MM.1S (cell line): ENCODE measurements at regions not wholly inside any gene's neighbourhood (a gene's known extent, or its start where the extent isn't known, plus 50 kb on each side); places are given as distances from the start of the nearest gene placed in this dataset.

ENCODE experiments used
- DNase-seq: peaks from one replicate; pipeline ENCODE4 v3.0.0-alpha.2; 2015
- H2AFZ ChIP-seq: fragments of 300-600 bp; sonication (generic); 2 replicates; pipeline ENCODE4 v1.6.0; 2016; ENCODE audit warnings: antibody characterized with exemption, low read length
- H3F3A ChIP-seq: fragments of 300-600 bp; sonication (generic); 2 replicates; pipeline ENCODE4 v1.6.1; 2016; ENCODE audit warnings: mild to moderate bottlenecking, antibody characterized with exemption, low read length, moderate library complexity, mixed read lengths; ENCODE audit not compliant: insufficient read depth
- H3K27ac ChIP-seq: fragments of 300-600 bp; sonication (generic); 2 replicates; pipeline ENCODE4 v1.5.1; 2016; ENCODE audit warnings: mild to moderate bottlenecking, low read length
- H3K27me3 ChIP-seq: fragments of 300-600 bp; sonication (generic); replicated peaks from 2 replicates; pipeline ENCODE4 v1.6.0; 2016; ENCODE audit warnings: low read length; ENCODE audit not compliant: insufficient read depth
- H3K36me3 ChIP-seq: fragments of 300-600 bp; sonication (generic); replicated peaks from 2 replicates; pipeline ENCODE4 v1.6.1; 2016; ENCODE audit warnings: mild to moderate bottlenecking, low read length, mixed read lengths; ENCODE audit not compliant: insufficient read depth
- H3K4me1 ChIP-seq: fragments of 300-600 bp; sonication (generic); 2 replicates; pipeline ENCODE4 v1.6.1; 2016; ENCODE audit warnings: low read length, mixed read lengths
- H3K4me2 ChIP-seq: fragments of 300-600 bp; sonication (generic); 2 replicates; pipeline ENCODE4 v1.6.0; 2016; ENCODE audit warnings: low read depth, low read length
- H3K4me3 ChIP-seq: fragments of 300-600 bp; sonication (generic); 2 replicates; pipeline ENCODE4 v1.5.1; 2016; ENCODE audit warnings: low read length, mixed read lengths
- H3K79me2 ChIP-seq: fragments of 300-600 bp; sonication (generic); 2 replicates; pipeline ENCODE4 v1.6.1; 2016; ENCODE audit warnings: mixed run types, low read length, mixed read lengths
- H3K9ac ChIP-seq: fragments of 300-600 bp; sonication (generic); 2 replicates; pipeline ENCODE4 v1.6.1; 2016; ENCODE audit warnings: low read length, mixed read lengths
- H3K9me2 ChIP-seq: fragments of 300-600 bp; sonication (generic); replicated peaks from 2 replicates; pipeline ENCODE4 v1.6.1; 2016; ENCODE audit warnings: mild to moderate bottlenecking, low read length, mixed read lengths; ENCODE audit not compliant: insufficient read depth
- H3K9me3 ChIP-seq: fragments of 300-600 bp; sonication (generic); replicated peaks from 2 replicates; pipeline ENCODE4 v1.6.1; 2016; ENCODE audit warnings: mild to moderate bottlenecking, low read length, mixed read lengths; ENCODE audit not compliant: insufficient read depth
- H4K20me1 ChIP-seq: fragments of 300-600 bp; sonication (generic); 2 replicates; pipeline ENCODE4 v1.6.1; 2016; ENCODE audit warnings: mild to moderate bottlenecking, low read length, moderate library complexity, mixed read lengths; ENCODE audit not compliant: insufficient read depth
- EZH2 ChIP-seq: fragments of 300-600 bp; sonication (generic); optimal IDR thresholded peaks from 2 replicates; pipeline ENCODE3; 2017; ENCODE audit warnings: low read depth, mild to moderate bottlenecking, antibody characterized with exemption, low read length, mixed read lengths
- EZH2phosphoT487 ChIP-seq: fragments of 300-600 bp; sonication (generic); IDR thresholded peaks from 2 replicates; pipeline ENCODE4 v1.6.1; 2018; ENCODE audit warnings: antibody characterized with exemption, low read length
- TF ChIP-seq, protein P1 (sequence below): fragments of 300-600 bp; sonication (generic); IDR thresholded peaks from 2 replicates; pipeline ENCODE4 v1.5.1; 2016; ENCODE audit warnings: antibody characterized with exemption, low read length, mixed read lengths

DNA sequence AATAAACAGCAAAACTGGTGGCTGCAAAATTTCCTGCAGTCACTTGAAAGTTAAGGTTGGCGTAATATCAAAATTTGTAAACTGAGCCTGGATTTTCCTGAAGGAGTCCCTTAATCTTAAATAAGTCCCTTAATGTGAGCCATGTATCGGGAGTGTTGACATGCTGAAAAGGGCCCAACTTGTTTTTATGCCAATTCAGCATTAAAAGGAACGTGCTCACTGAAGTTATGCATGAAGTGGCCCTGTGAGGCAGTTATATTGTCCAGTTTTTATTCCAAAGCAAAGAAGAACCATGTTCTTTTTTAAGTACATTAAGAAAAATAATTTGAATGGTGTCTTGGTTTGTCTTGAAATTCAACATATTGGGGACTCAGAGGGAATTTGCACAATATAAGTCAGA, 1766.9 kb downstream of the SLITRK1 start:
- Histone ChIP-seq H2AFZ (no peak overlapping the region), H4K20me1 (no peaks in the 10 kb centered on the region), H3K27me3 (no peaks in the 10 kb centered on the region), H3K4me1 (no peaks in the 10 kb centered on the region), H3K9ac (no peak overlapping the region), H3F3A (no peaks in the 10 kb centered on the region), H3K4me2 (no peak overlapping the region), H3K79me2 (no peaks in the 10 kb centered on the region), H3K4me3 (no peak overlapping the region), H3K9me2 (no peaks in the 10 kb centered on the region), H3K27ac (no peak overlapping the region), H3K9me3 (no peaks in the 10 kb centered on the region), H3K36me3 (no peaks in the 10 kb centered on the region)
- TF ChIP-seq EZH2phosphoT487 = no peak
- no peak for TF ChIP-seq EZH2
- TF ChIP-seq, protein P1, sequence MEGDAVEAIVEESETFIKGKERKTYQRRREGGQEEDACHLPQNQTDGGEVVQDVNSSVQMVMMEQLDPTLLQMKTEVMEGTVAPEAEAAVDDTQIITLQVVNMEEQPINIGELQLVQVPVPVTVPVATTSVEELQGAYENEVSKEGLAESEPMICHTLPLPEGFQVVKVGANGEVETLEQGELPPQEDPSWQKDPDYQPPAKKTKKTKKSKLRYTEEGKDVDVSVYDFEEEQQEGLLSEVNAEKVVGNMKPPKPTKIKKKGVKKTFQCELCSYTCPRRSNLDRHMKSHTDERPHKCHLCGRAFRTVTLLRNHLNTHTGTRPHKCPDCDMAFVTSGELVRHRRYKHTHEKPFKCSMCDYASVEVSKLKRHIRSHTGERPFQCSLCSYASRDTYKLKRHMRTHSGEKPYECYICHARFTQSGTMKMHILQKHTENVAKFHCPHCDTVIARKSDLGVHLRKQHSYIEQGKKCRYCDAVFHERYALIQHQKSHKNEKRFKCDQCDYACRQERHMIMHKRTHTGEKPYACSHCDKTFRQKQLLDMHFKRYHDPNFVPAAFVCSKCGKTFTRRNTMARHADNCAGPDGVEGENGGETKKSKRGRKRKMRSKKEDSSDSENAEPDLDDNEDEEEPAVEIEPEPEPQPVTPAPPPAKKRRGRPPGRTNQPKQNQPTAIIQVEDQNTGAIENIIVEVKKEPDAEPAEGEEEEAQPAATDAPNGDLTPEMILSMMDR = no peak
- no peak for DNase-seq

DNA sequence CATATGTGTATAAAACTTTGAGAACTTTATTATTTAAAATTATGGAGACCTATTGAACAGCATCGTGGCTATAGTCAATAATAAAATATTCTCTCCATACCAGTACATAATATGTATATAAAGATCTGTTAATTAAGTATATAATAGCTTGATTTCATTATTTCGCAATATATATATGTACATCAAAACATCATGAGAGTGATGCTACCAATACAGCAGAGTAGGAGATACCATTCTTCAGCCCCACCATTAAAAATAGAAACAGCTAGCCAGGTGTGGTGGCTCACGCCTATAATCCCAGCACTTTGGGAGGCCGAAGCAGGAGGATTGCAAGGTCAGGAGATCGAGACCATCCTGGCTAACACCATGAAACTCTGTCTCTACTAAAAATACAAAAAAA, 1755.3 kb upstream of the SPRY2 start:
- Histone ChIP-seq H3K9ac (no peak overlapping the region), H4K20me1 (no peaks in the 10 kb centered on the region), H3K9me3 (no peaks in the 10 kb centered on the region), H3F3A (no peaks in the 10 kb centered on the region), H3K36me3 (no peaks in the 10 kb centered on the region), H3K79me2 (no peaks in the 10 kb centered on the region), H3K4me1 (no peaks in the 10 kb centered on the region), H3K4me2 (no peak overlapping the region), H2AFZ (no peak overlapping the region), H3K27ac (no peak overlapping the region), H3K4me3 (no peak overlapping the region), H3K27me3 (no peaks in the 10 kb centered on the region), H3K9me2 (no peaks in the 10 kb centered on the region)
- no peak for TF ChIP-seq EZH2phosphoT487
- TF ChIP-seq, protein P1 = no peak
- TF ChIP-seq EZH2 = no peak
- DNase-seq = no peak

- Histone ChIP-seq H3K9me3 (no peaks in the 10 kb centered on the region), H3K27me3 (no peaks in the 10 kb centered on the region), H3K9me2 (no peaks in the 10 kb centered on the region), H3K4me1 (no peaks in the 10 kb centered on the region), H3K4me2 (no peak overlapping the region), H2AFZ (no peak overlapping the region), H3K4me3 (no peak overlapping the region), H3K36me3 (no peaks in the 10 kb centered on the region), H3K27ac (no peak overlapping the region), H3K79me2 (no peaks in the 10 kb centered on the region), H4K20me1 (no peaks in the 10 kb centered on the region), H3F3A (no peaks in the 10 kb centered on the region), H3K9ac (no peak overlapping the region)
- TF ChIP-seq, protein P1 = no peak
- TF ChIP-seq EZH2phosphoT487 = no peak
- TF ChIP-seq EZH2 = no peak
- no peak for DNase-seq
Observed at GRCh38 chr13:82092312-82092711, 1751.4 kb upstream of the SPRY2 start.

GRCh38 chr13:82088781-82089180, 1747.9 kb upstream of the SPRY2 start:
- Histone ChIP-seq H3K4me2 (no peak overlapping the region), H3K9me2 (no peaks in the 10 kb centered on the region), H3K27ac (no peak overlapping the region), H3K9ac (no peak overlapping the region), H3K9me3 (no peaks in the 10 kb centered on the region), H4K20me1 (no peaks in the 10 kb centered on the region), H3F3A (no peaks in the 10 kb centered on the region), H3K36me3 (no peaks in the 10 kb centered on the region), H3K4me3 (no peak overlapping the region), H3K4me1 (no peaks in the 10 kb centered on the region), H2AFZ (no peak overlapping the region), H3K79me2 (no peaks in the 10 kb centered on the region), H3K27me3 (no peaks in the 10 kb centered on the region)
- no peak for DNase-seq
- no peak for TF ChIP-seq EZH2phosphoT487
- TF ChIP-seq, protein P1 = no peak
- TF ChIP-seq EZH2 = no peak
